Heart left ventricle (tissue), 16 donors: ENCODE measurements at regions not wholly inside any gene's neighbourhood (a gene's known extent, or its start where the extent isn't known, plus 50 kb on each side); places are given as distances from the start of the nearest gene placed in this dataset.

ENCODE experiments used
- ATAC-seq, 4 donors: fragments of 200-7000 bp; cut with Tn5 transposase; one replicate each; pipeline ENCODE4 v1.9.1; 2020 to 2022; ENCODE audit warnings: moderate library complexity in 4 of 4, mild to moderate bottlenecking in 3 of 4, moderate number of reproducible peaks in 1 of 4
- DNase-seq, 5 donors: peaks; one replicate each; pipeline ENCODE4 v3.0.0-alpha.2; 2020
- H3K27ac ChIP-seq, 12 donors: fragments of 200-600 bp; sonication (generic) in 4 of 12; one replicate each; pipeline versions ENCODE4 v1.5.0 to v1.8.0; 2016 to 2022; ENCODE audit warnings: mild to moderate bottlenecking in 2 of 12
- H3K27me3 ChIP-seq, 9 donors: fragments of 200-600 bp; sonication (generic) in 2 of 9; one replicate each; pipeline versions ENCODE4 v1.5.1 to v1.8.0; 2016 to 2022; ENCODE audit warnings: mild to moderate bottlenecking in 3 of 9
- H3K36me3 ChIP-seq, 9 donors: fragments of 200-600 bp; sonication (generic) in 2 of 9; one replicate each; pipeline versions ENCODE4 v1.5.0 to v1.8.0; 2018 to 2022; ENCODE audit warnings: mild to moderate bottlenecking in 2 of 9
- H3K4me1 ChIP-seq, 12 donors: fragments of 200-600 bp; sonication (generic) in 4 of 12; one replicate each; pipeline versions ENCODE4 v1.5.0 to v1.8.0; 2016 to 2022; ENCODE audit warnings: mild to moderate bottlenecking in 3 of 12
- H3K4me3 ChIP-seq, 12 donors: fragments of 200-600 bp; sonication (generic) in 4 of 12; one replicate each; pipeline versions ENCODE4 v1.5.0 to v1.8.0; 2017 to 2022; ENCODE audit warnings: mild to moderate bottlenecking in 9 of 12, moderate library complexity in 4 of 12
- H3K9me3 ChIP-seq, 12 donors: fragments of 200-600 bp; sonication (generic) in 4 of 12; one replicate each; pipeline versions ENCODE4 v1.5.0 to v1.8.0; 2016 to 2022; ENCODE audit warnings: mild to moderate bottlenecking in 1 of 12
- POLR2A ChIP-seq, 2 donors: fragments of 450-650 bp; IDR thresholded peaks; one replicate each; pipeline ENCODE4 v1.6.1; 2017; ENCODE audit warnings: antibody characterized with exemption in 2 of 2, mild to moderate bottlenecking in 2 of 2, moderate library complexity in 2 of 2
- WGBS, 4 donors: extraction: QIAGEN DNeasy Blood & Tissue Kit in 2 of 4; methylation state at CpG; one replicate each; pipeline versions ENCODE4 v1.1.5 to v1.1.7; 2013 to 2018; 5-methylcytosine and 5-hydroxymethylcytosine counted together
- intact Hi-C, 10 donors: fragments of 100-400 bp; cut with DNase I; formaldehyde crosslinking; loops; one replicate each; pipeline versions ENCODE4 v1.11.1 to v1.14.2; 2022
- TF ChIP-seq, protein P1 (sequence below), 12 donors: fragments of 200-600 bp; sonication (generic) in 4 of 12; IDR thresholded peaks; one replicate each; pipeline versions ENCODE4 v1.5.0 to v1.8.0; 2018 to 2022; ENCODE audit warnings: antibody characterized with exemption in 12 of 12, mild to moderate bottlenecking in 5 of 12
- donor health status: ischemic (EF 13 %, LVEDD 7.1; RV severe dilation, severe dysfunction).
- donor health status: healthy with polysubstance abuse.
- donor health status: DM: no; HTN: yes; CAD: no.
- donor health status: DM: no; HTN: no; CAD: no.
- donor health status: ischemic (EF 25% LVEDD 6.9; RV normal size, moderate dysfunction).
- donor health status: ischemic (EF 25% LVEDD 5.7; RV mildly dilated, moderate dysfunction).
- donor health status: healthy.
- donor health status: DM: yes; HTN: yes; CAD: no.
- donor health status: ischemic (EF 35%, LVEDD 5.7; RV mildly dilated, moderate dysfunction).
- donor health status: nonischemic (EF 11% LVEDD 7.7; RV severe dilation, severe dysfunction).
- donor health status: DM: yes; HTN: yes; CAD: no.
- donor health status: PGD.
- donor health status: ischemic (EF 29% LVEDD 5.4; RV normal size, mild dysfunction).
- donor health status: nonischemic (EF 23%, LVEDD 6.1; RV moderate dilation, normal function).

DNA sequence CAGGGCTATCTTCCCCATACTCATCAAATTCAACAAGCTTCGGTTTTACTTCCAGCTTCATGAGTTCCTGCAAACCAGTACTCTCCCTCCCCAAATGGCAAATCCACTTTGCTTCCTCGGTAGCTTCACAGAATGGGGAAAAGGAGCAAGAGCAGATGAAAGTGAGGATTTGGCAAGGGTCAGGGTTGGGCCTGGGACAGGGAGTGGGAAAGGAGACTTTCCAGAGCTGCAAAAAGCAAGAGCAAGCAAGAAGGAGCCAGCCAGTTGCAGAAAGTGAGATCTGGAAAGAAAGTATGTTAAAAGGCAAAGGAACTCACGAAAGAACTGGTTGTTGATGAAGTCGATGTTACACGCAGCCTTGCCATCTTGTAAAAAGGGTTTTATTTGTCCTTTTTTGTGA is 522.8 kb upstream of the TBX3 start:
- Histone ChIP-seq H3K9me3 (no peaks in the 10 kb centered on the region), H3K4me3 (no peak overlapping the region), H3K36me3 (no peaks in the 10 kb centered on the region), H3K27me3 (no peaks in the 10 kb centered on the region), H3K27ac (no peak overlapping the region), H3K4me1 (no peaks in the 10 kb centered on the region)
- no peak for DNase-seq
- TF ChIP-seq POLR2A (IDR thresholded peaks at IDR 0.05): no peak
- TF ChIP-seq, protein P1, sequence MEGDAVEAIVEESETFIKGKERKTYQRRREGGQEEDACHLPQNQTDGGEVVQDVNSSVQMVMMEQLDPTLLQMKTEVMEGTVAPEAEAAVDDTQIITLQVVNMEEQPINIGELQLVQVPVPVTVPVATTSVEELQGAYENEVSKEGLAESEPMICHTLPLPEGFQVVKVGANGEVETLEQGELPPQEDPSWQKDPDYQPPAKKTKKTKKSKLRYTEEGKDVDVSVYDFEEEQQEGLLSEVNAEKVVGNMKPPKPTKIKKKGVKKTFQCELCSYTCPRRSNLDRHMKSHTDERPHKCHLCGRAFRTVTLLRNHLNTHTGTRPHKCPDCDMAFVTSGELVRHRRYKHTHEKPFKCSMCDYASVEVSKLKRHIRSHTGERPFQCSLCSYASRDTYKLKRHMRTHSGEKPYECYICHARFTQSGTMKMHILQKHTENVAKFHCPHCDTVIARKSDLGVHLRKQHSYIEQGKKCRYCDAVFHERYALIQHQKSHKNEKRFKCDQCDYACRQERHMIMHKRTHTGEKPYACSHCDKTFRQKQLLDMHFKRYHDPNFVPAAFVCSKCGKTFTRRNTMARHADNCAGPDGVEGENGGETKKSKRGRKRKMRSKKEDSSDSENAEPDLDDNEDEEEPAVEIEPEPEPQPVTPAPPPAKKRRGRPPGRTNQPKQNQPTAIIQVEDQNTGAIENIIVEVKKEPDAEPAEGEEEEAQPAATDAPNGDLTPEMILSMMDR (IDR thresholded peaks at IDR 0.05): no peak
- ATAC-seq: no peak
- 81 to 92% (median 90%) methylated on average over 5 of the region's 5 CpGs for WGBS, 4 donors
- intact Hi-C loops: no loop called here

DNA sequence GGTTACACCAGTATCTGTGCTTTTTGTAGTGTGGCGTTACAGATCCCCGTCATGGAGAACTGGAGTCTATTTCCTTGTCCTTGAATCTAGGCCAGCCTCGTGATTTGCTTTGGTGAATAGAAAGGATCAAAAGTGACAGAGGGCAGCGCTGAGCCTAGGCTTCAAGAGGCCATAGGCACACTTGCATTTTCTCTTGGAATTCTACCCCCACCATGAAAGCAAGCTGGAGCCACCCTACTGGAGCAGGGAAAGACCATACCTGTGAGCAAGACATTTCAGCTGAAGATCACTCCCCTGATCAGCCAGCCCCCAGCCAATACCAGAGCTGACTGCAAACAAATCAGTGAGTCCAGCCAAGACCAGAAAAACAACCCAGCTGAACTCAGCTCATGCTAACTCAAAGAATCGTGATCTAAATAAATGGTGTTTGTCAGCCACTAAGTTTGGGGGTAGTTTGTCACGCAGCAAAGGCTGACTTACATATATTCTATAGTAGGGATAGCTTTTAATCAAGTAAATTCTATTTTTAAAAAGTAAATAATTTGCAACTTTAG is 521.9 kb upstream of the TBX3 start:
- ATAC-seq (no peak), DNase-seq (no peak)
- TF ChIP-seq, protein P1 (IDR thresholded peaks at IDR 0.05): no peak
- TF ChIP-seq POLR2A (IDR thresholded peaks at IDR 0.05): no peak
- Histone ChIP-seq H3K4me3 (no peak overlapping the region), H3K27ac (no peak overlapping the region), H3K9me3 (no peaks in the 10 kb centered on the region), H3K27me3 (no peaks in the 10 kb centered on the region), H3K4me1 (no peaks in the 10 kb centered on the region), H3K36me3 (no peaks in the 10 kb centered on the region)
- 56 to 74% (median 65%) methylated on average over 6 of the region's 6 CpGs for WGBS, 4 donors
- intact Hi-C loops: no loop called here

DNA sequence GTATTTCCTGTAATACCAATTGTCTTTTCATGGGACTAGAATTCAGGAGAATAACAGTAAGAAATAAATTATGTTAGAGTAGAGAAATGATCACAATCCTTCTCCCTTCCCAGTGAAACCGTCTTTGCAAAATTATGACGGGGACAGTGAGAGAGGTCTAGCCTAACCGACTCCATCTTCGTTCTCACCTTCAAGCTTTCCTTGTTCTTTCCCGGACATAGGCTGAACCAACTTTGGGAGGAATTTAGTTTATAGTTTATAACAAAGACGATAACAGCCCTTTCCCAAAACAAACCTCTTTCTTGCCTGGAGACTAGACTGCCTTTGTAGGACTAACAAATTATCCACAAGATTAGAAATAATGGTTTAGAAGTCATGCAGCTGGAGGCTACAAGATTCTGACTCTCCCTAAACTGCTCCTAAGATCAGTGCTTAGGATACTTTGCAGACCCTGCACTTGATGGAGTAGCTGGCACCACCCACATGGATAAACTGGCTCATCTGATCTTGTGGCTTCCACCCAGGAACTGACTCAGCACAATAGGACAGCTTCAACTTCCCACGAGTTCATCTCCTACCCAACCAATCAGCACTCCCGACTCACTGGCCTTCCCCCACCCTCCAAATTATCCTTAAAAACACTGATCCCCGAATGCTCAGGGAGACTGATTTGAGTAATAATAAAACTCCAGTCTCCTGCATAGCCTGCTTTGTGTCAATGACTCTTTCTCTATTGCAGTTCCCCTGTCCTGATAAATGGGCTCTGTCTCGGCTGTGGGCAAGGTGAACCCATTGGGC is 521.2 kb upstream of the TBX3 start:
- no peaks in the 10 kb centered on the region for H3K9me3 ChIP-seq
- intact Hi-C loops: no loop called here
- H3K27ac ChIP-seq: no peak overlapping the region
- DNase-seq: no peak
- no peaks in the 10 kb centered on the region for H3K36me3 ChIP-seq
- 72 to 83% (median 83%) methylated on average over 10 of the region's 10 CpGs for whole genome bisulfite sequencing, 4 donors
- TF ChIP-seq, protein P1 (IDR thresholded peaks at IDR 0.05): no peak
- no peak for TF ChIP-seq POLR2A (IDR thresholded peaks at IDR 0.05)
- no peaks in the 10 kb centered on the region for H3K27me3 ChIP-seq
- ATAC-seq: no peak
- H3K4me3 ChIP-seq: no peak overlapping the region
- H3K4me1 ChIP-seq: no peaks in the 10 kb centered on the region

DNA sequence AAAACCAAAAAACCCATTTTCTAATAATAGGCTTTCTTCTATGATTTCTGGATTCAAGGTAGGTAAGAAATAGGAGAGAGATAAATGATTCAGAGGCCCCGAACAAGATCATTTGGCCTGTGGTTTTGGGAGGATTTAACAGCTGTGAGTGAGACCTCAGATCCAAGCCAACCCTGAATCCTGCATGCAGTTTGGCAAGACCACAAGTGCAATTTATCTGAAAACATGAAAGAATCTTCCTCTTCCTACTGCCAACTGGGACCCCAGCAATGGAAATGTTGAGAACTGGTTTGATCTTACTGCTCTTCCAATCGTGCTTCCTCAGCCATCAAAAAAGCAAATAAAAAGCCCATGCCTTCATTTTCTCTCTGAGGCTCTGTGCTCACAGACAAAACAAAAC is 519.7 kb upstream of the TBX3 start:
- Histone ChIP-seq H3K9me3 (no peaks in the 10 kb centered on the region), H3K27ac (no peak overlapping the region), H3K27me3 (no peaks in the 10 kb centered on the region), H3K36me3 (no peaks in the 10 kb centered on the region), H3K4me3 (no peak overlapping the region), H3K4me1 (no peaks in the 10 kb centered on the region)
- intact Hi-C loops: no loop called here
- 71 to 73% (median 72%) methylated on average over 2 of the region's 2 CpGs for WGBS, 4 donors
- ATAC-seq (no peak), DNase-seq (no peak)
- TF ChIP-seq, protein P1 (IDR thresholded peaks at IDR 0.05): no peak
- TF ChIP-seq POLR2A (IDR thresholded peaks at IDR 0.05): no peak
